GM12873 (cell line): ENCODE measurements at regions not wholly inside any gene's neighbourhood (a gene's known extent, or its start where the extent isn't known, plus 50 kb on each side); places are given as distances from the start of the nearest gene placed in this dataset.

Experiments used
- TF ChIP-seq, protein P1 (sequence below): IDR thresholded peaks from 2 replicates; pipeline ENCODE4 v1.5.1; 2012; ENCODE audit warnings: low read depth, mild to moderate bottlenecking, moderate library complexity, low read length, control low read depth; ENCODE audit not compliant: insufficient read depth; ENCODE audit errors: missing control alignments

DNA sequence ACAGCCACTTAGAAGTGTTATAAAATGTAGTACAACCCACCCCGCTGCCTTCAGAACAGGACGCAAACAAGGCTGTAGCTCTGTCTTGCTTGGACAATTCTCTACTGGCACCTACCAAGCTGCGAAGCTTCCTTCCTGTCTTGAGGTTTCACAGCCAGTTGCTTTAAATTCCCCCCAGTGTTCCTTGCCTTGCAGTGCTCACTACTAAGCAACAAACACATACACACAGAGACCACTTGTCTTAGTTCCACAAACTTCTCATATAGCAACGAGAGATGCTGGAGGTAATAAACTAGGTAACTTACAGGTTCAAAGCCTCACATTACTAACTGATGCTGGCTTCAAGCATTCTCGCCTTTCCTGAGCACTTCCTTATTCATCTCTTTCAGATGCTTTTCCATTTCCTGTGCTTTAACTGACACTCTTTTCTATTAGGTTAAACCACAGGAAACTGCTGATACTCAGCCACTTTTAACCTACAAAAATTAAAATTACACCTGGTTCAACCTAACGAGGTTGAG, 91.5 kb upstream of the PTGDR start:
- TF ChIP-seq, protein P1, sequence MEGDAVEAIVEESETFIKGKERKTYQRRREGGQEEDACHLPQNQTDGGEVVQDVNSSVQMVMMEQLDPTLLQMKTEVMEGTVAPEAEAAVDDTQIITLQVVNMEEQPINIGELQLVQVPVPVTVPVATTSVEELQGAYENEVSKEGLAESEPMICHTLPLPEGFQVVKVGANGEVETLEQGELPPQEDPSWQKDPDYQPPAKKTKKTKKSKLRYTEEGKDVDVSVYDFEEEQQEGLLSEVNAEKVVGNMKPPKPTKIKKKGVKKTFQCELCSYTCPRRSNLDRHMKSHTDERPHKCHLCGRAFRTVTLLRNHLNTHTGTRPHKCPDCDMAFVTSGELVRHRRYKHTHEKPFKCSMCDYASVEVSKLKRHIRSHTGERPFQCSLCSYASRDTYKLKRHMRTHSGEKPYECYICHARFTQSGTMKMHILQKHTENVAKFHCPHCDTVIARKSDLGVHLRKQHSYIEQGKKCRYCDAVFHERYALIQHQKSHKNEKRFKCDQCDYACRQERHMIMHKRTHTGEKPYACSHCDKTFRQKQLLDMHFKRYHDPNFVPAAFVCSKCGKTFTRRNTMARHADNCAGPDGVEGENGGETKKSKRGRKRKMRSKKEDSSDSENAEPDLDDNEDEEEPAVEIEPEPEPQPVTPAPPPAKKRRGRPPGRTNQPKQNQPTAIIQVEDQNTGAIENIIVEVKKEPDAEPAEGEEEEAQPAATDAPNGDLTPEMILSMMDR = no peak

DNA sequence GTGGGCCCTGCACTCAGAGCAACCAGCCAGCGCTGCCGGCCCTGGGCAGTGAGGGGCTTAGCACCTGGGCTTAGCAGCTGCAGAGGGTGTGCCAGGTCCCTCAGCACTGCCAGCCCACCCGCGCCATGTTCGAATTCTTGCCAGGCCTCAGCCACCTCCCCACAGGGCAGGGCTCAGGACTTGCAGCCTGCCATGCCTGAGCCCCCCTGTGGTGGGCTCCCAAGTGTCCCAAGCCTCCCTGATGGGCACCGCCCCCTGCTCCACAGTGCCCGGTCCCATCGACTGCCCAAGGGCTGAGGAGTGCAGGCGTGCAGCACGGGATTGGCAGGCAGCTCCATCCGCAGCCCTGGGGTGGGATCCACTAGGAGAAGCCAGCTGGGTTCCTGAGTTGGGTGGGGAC, 98.0 kb upstream of the NID2 start:
- TF ChIP-seq, protein P1 = no peak

- TF ChIP-seq, protein P1 = no peak
These were observed 86.9 kb upstream of the NID2 start for GRCh38 chr14:52155651-52156213.

DNA sequence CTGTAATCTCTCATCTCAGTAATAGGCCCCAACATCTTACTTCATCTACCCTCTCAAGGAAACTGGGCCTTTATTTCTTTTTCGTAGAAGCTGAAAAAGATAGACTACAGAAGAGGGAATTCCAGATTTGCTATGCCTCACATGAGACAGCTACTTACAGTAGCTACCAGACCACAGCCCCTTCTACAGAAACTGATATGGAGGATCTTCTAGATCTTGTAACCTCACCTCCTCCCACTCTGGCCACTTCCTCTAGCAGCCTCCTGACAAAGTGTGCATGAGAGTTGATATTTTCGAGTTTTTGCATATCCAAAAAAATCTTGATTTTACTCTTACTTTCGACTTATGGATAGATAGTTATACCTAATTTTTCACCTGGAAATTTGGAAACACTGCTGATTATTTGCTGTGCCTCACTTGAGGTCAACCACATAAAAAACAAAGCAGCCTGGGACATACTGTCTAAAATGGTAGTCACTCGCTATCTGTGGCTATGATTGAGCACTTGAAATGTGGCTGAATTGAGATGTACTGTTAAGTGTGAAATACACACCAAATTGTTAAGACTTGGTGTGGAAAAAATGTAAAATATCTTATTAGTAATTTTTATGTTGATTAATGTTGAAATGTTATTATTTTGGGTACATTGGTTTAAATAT, 86.3 kb upstream of the NID2 start:
- TF ChIP-seq, protein P1 = no peak

DNA sequence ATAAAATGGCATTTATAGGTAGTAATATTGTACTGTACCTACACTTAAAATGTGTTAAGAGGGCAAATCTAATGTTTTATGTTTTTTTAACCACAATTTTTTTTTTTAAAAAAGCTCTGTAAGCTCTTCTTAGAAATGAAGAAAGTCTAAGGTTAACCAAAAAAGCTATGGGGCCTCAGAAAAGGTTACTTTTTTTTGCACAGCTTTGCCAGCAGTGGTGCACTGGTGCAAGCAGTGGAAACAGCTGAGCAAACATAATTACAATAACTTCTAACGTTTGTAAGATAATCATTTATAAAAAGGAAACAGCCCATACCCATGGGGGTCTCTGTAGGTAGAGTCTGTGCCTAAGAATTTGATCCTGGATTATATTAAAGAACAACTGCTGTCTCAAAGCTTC, 85.1 kb upstream of the NID2 start:
- TF ChIP-seq, protein P1 = no peak

DNA sequence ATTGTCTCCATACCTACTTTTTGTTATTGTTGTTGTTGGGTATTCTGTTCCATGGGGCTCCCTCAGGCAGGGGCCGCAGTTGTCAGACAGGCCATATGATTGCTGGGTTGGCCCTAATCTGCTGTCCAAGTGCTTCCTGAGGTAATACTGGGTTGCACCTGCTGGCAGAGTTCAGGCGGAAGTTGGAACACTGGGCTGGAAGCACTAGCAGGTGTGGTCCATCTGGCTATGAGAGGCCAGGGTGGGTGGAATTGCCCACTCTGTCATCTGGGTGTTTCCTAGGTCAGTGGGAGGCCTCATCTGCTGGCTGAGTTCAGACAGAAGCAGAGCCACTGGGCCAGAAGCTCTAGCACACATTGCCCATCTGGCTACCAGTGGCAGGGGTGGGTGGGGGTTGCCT, 81.3 kb upstream of the NID2 start:
- TF ChIP-seq, protein P1 = no peak

GRCh38 chr14:52148371-52148770, 79.5 kb upstream of the NID2 start:
- TF ChIP-seq, protein P1 = no peak
